Activated CD4-positive, alpha-beta memory T cell treated with anti-CD3 and anti-CD28 coated beads, Interleukin-2, amount 10 ng/mL, durations not matched to agents 7 days and 5 days (primary cell): ENCODE measurements at regions not wholly inside any gene's neighbourhood (a gene's known extent, or its start where the extent isn't known, plus 50 kb on each side); places are given as distances from the start of the nearest gene placed in this dataset.

ENCODE experiments used
- CTCF ChIA-PET: fragments of 350-600 bp; sonication (Branson Sonifier 250); formaldehyde crosslinking; loops from one replicate; lab custom pipeline; 2021; ENCODE audit warnings: antibody characterized with exemption, inconsistent platforms; lab: Charles Lee
- POLR2A ChIA-PET: fragments of 350-600 bp; sonication (Branson Sonifier 250); formaldehyde crosslinking; loops from one replicate; lab custom pipeline; 2021; ENCODE audit warnings: antibody characterized with exemption; lab: Charles Lee
- DNase-seq: peaks from one replicate; pipeline ENCODE4 v3.0.0-alpha.2; 2020
- H3K27ac Mint-ChIP-seq: one replicate; pipeline ENCODE4 v1.8.0; 2021; ENCODE audit warnings: mild to moderate bottlenecking, mixed read lengths
- H3K27me3 Mint-ChIP-seq: one replicate; pipeline ENCODE4 v1.8.0; 2021; ENCODE audit warnings: mixed read lengths
- H3K36me3 Mint-ChIP-seq: one replicate; pipeline ENCODE4 v1.8.0; 2021; ENCODE audit warnings: low read depth, mixed read lengths
- H3K4me1 Mint-ChIP-seq: one replicate; pipeline ENCODE4 v1.8.0; 2021; ENCODE audit warnings: mixed read lengths
- H3K4me3 Mint-ChIP-seq: one replicate; pipeline ENCODE4 v1.8.0; 2021; ENCODE audit warnings: mild to moderate bottlenecking, mixed read lengths
- H3K9me3 Mint-ChIP-seq: one replicate; pipeline ENCODE4 v1.8.0; 2021; ENCODE audit warnings: mixed read lengths

DNA sequence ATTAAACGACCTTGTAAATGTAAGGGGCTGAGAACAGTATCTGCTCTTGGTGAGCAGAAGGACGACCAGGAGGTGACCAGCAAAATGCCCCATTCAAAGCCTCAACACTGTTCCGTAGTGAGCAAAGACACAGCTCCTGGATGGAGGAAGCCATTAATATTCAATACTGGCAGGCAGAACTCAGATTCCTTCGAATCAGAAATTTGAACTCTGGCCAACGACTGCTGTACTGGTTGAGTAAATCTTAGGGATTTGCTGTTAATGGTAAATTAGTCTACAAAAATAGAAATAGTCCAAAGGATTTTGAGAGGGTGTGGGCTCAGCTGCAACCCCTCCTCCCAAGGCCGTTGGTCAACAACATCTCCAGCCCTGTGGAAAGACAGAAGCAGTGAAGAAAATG lies 130.5 kb upstream of the PFKP start:
- Mint-ChIP-seq H3K4me1 (no peaks in the 10 kb centered on the region), H3K27ac (no peak overlapping the region), H3K27me3 (peaks cover 42% of the 10 kb centered on the region), H3K4me3 (no peak overlapping the region), H3K9me3 (no peaks in the 10 kb centered on the region), H3K36me3 (no peaks in the 10 kb centered on the region)
- ChIA-PET CTCF (interaction anchor here (1.4 kb wide), 1 partner anchor 9 kb away, joined by 5 read pairs; no protein-coding TSS in a partner anchor), POLR2A (no interaction called here)
- DNase-seq, result no peak

DNA sequence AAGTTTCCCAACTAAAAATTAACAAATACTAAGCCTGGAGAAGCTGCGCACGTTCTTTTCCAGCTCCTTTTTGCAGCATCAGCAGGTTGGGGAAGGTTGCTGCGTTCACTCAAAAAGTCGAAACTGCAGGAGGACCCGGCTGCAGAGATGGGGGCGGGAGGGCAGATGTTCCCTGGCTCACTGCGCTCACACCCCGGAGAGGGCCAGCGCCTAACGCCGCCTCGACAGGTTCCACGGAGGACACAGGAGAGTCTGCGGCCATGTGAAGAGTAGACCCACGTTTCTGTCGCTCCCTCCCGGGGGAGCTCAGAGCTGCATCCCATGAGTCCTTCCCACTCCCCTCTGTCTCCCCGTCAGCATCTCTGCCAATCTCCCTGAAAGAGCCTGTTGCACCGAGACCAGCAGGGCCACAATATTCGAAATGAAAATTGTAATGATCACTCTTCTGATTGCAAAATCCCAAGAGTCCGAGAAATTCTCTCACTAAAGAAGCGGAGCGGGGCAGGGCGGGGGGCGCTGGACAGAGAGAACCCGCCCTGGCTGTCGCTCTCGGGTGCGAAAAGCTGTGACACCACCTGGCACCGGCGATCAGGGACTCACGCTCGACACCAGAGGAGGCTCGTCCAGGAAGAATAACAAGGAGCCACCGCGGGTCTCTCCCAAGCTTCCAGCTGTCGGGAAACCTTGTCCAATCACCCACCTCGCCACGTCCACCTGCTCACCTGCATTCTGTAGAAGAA lies 131.5 kb upstream of the PFKP start:
- H3K4me1 Mint-ChIP-seq, result no peaks in the 10 kb centered on the region
- DNase-seq, result no peak
- H3K9me3 Mint-ChIP-seq, result no peaks in the 10 kb centered on the region
- CTCF ChIA-PET, result no interaction called here
- H3K27me3 Mint-ChIP-seq, result peaks cover 33% of the 10 kb centered on the region
- POLR2A ChIA-PET, result no interaction called here
- H3K36me3 Mint-ChIP-seq, result no peaks in the 10 kb centered on the region
- H3K4me3 Mint-ChIP-seq, result no peak overlapping the region
- H3K27ac Mint-ChIP-seq, result no peak overlapping the region

GRCh38 chr10:2933924-2934323 lies 133.4 kb upstream of the PFKP start:
- no peaks in the 10 kb centered on the region for H3K4me1 Mint-ChIP-seq
- no peak overlapping the region for H3K4me3 Mint-ChIP-seq
- no peaks in the 10 kb centered on the region for H3K36me3 Mint-ChIP-seq
- H3K27me3 Mint-ChIP-seq, result peaks cover 30% of the 10 kb centered on the region
- H3K27ac Mint-ChIP-seq, result no peak overlapping the region
- no peak for DNase-seq
- no peaks in the 10 kb centered on the region for H3K9me3 Mint-ChIP-seq
- POLR2A ChIA-PET, result no interaction called here
- CTCF ChIA-PET, result no interaction called here

- ChIA-PET CTCF (no interaction called here), POLR2A (no interaction called here)
- Mint-ChIP-seq H3K27ac (no peak overlapping the region), H3K27me3 (peaks cover 26% of the 10 kb centered on the region), H3K4me1 (no peaks in the 10 kb centered on the region), H3K9me3 (no peaks in the 10 kb centered on the region), H3K36me3 (no peaks in the 10 kb centered on the region), H3K4me3 (no peak overlapping the region)
- no peak for DNase-seq
Measured at GRCh38 chr10:2933519-2933918, 133.8 kb upstream of the PFKP start.

DNA sequence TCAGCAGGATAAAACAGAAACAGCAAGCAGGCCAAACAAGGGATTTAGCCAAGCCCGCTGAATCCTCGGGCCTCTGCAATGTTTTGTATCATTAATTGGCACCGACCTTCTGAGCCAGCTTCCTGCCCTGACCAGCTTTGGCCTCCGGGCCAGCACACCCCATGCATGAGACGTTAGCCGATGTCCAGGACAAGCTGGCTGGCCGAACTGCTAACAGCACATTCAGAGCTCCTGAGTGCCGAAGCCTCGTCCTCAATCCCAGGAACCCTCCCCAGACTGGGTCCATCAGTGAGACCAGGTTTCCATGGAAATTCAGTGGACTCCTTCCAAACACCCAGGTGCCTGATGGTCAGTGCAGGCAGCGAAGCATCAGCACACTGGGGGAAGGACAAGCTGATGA lies 134.3 kb upstream of the PFKP start:
- no peaks in the 10 kb centered on the region for H3K4me1 Mint-ChIP-seq
- no peak for DNase-seq
- no peaks in the 10 kb centered on the region for H3K36me3 Mint-ChIP-seq
- peaks cover 29% of the 10 kb centered on the region for H3K27me3 Mint-ChIP-seq
- no peak overlapping the region for H3K27ac Mint-ChIP-seq
- no peaks in the 10 kb centered on the region for H3K9me3 Mint-ChIP-seq
- H3K4me3 Mint-ChIP-seq, result no peak overlapping the region
- ChIA-PET CTCF (no interaction called here), POLR2A (no interaction called here)

DNA sequence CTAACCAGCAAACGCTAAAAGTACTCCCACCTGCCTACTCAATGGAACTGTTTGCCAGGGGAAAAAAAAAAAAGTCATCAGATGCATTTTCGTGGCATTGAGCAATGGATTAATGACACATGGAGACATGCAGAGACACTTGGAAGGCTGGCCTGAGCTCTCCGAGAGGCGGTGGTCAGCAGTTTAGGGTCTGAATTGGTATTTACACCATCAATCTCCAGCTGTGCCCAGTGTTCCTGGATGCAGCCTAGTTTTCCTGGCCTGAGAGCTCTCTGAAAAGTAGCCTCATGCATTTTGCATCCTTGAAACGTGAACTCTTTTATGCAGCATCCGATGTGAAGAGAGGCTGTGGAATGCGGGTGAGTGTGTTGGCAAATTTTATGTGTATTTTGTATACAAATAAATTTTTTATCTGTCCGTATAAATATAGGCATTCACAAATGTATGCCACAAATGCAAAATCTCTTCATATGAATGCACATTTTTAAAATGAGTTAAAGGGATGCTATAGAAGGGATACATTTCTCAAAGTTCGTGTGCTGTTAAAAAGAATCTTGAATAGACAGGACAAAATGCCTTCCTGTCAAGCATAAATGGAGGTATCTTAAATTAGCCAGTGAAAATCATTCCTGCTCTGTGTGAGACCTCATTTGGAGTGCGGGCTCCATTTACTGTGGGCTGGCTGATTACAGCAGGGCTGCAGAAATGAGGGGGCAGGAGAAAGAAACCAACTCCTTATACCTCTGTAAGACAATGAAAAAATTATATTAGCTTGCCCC lies 137.7 kb upstream of the PFKP start:
- POLR2A ChIA-PET, result no interaction called here
- Mint-ChIP-seq H3K9me3 (no peaks in the 10 kb centered on the region), H3K36me3 (no peaks in the 10 kb centered on the region), H3K27ac (no peak overlapping the region), H3K4me3 (no peak overlapping the region), H3K4me1 (peaks cover 5% of the 10 kb centered on the region), H3K27me3 (peaks cover 23% of the 10 kb centered on the region)
- no peak for DNase-seq
- CTCF ChIA-PET, result interaction anchor here (1.1 to 2.4 kb wide), 4 partner anchors 18 to 135 kb away, joined by 3 to 18 read pairs (median 5); no protein-coding TSS in a partner anchor

DNA sequence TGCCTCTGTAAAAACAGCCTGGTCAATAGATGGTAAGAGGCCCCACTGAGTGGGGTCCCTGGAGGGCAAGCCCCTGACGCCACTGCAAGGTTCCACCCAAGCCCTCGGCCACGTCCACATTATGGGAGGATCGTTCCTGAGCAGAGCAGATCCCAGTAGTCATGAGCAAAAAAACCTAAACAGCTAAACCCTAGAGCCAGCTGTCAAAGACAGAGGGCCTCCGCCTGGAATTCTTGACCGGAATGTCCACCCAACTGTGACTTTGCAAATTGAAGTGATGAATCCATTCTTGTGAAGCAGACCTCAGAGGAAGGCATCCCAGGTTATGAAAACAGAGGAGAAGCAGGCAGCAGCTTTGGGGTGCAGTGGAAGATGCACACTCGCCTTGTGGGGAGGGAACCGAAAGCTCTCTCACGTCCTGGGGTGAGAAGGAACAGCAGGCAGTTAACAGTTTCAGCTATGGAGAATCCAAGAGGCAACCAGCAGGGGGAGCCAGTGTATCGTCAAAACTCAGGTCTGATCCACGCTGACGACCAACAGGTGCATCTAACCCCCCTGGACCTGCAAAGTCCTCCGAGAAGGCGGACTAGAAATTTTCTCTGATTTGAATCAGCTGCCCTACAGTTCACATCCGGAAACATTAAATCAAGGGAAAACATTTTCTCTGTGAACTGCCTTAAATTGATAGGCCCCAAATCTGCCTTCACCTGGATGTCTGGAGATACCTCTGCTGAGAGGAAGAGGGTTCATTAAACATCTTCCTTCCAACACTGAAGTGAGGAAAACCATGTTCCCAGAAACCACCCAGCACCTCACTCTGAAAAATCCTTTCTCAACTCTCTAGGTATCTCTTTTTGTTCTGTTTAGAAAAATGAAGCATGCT lies 139.1 kb upstream of the PFKP start:
- Mint-ChIP-seq H3K27me3 (peaks cover 22% of the 10 kb centered on the region), H3K4me3 (no peak overlapping the region), H3K4me1 (peaks cover 7% of the 10 kb centered on the region), H3K9me3 (no peaks in the 10 kb centered on the region), H3K27ac (no peak overlapping the region), H3K36me3 (no peaks in the 10 kb centered on the region)
- CTCF ChIA-PET, result interaction anchor here (0.7 to 2.4 kb wide), 12 partner anchors 9 to 245 kb away, joined by 3 to 18 read pairs (median 4); partner anchors contain the start of gene PITRM1
- peak; percentile 75 for DNase-seq
- POLR2A ChIA-PET, result no interaction called here

DNA sequence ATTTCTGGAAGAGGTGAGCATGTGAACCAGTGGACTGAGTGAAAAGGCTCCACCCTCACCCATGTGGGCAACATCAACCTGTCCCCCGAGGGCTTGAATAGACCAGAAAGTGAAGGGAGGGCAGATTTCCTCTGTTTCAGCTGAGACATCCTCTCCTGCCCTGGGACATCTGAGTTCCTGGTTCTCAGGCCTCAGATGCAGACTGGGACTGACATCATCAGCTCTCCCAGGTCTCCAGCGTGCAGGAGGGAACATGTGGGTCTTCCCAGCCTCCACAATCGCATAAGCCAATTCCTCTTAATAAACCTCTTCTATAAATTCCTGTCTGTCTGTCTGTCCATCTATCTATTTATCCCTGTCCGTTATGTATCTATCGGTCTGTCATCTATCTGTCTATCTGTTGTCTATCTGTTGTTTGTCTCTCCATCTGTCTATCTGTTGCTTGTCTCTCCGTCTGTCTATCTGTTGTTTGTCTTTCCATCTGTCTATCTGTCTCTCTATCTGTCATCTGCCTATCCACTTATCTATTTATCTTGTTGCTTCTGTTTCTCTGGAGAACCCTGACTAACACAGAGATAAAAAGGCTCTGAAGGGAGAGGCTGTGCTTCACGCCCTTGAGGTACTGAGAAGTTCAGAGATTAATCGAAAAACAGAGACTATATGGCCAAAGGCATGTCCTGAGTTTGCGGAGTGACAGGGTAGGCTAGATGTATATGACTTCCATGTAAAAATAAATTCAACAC lies 140.3 kb upstream of the PFKP start:
- no peak for DNase-seq
- POLR2A ChIA-PET, result no interaction called here
- H3K4me3 Mint-ChIP-seq, result no peak overlapping the region
- peaks cover 21% of the 10 kb centered on the region for H3K27me3 Mint-ChIP-seq
- CTCF ChIA-PET, result interaction anchor here (1.5 to 1.6 kb wide), 2 partner anchors 116 to 117 kb away, joined by 3 to 12 read pairs; no protein-coding TSS in a partner anchor
- peaks cover 9% of the 10 kb centered on the region for H3K4me1 Mint-ChIP-seq
- no peaks in the 10 kb centered on the region for H3K9me3 Mint-ChIP-seq
- no peaks in the 10 kb centered on the region for H3K36me3 Mint-ChIP-seq
- no peak overlapping the region for H3K27ac Mint-ChIP-seq

DNA sequence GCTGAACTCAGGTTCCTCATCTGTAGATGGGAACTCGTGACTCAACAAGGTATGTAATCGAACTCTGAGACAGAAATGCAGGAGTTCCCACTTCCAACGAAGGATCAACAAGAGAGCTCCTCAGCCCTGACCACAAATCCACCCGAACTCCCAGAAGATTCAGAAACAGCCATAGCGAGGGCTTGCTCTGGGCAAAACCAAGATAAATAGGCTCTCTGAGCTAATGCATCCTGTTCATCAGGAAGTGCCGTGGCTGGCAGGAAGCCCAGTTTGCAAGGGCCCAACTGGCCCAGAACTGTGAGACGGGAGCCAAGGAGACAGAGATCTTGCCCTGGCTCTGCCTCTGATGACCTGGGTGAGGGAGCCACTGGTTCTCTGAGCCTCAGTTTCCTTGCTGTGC lies 141.7 kb upstream of the PFKP start:
- H3K36me3 Mint-ChIP-seq, result no peaks in the 10 kb centered on the region

DNA sequence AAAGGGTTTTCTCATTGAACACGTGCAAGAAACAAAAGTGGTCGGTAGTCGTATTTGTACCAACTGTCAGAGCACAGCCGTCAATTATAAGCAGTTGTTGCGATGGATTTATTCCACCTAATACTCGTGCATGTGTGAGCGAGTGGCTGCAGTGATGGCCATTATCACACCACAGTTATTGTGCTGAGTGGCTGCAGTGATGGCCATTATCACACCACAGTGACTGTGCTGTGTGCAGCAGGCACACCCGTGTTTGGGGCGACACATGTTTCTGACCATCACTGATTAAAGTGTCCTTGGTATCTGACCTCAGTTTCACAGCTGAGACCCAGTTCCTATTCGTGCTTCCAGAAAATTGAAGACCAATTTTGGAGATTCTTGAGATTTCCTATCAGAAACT lies 142.9 kb upstream of the PFKP start:
- H3K36me3 Mint-ChIP-seq, result no peaks in the 10 kb centered on the region
- H3K9me3 Mint-ChIP-seq, result no peaks in the 10 kb centered on the region
- H3K27ac Mint-ChIP-seq, result no peak overlapping the region
- no peak overlapping the region for H3K4me3 Mint-ChIP-seq
- CTCF ChIA-PET, result no interaction called here
- POLR2A ChIA-PET, result no interaction called here
- H3K27me3 Mint-ChIP-seq, result peaks cover 26% of the 10 kb centered on the region
- no peak for DNase-seq
- peaks cover 9% of the 10 kb centered on the region for H3K4me1 Mint-ChIP-seq

More for the DNA sequence above, 141.7 kb upstream of the PFKP start:
- Mint-ChIP-seq H3K27me3 (peaks cover 28% of the 10 kb centered on the region), H3K9me3 (no peaks in the 10 kb centered on the region), H3K27ac (no peak overlapping the region), H3K4me1 (peaks cover 9% of the 10 kb centered on the region), H3K4me3 (no peak overlapping the region)
- CTCF ChIA-PET, result interaction anchor here (1.2 to 1.6 kb wide), 2 partner anchors 117 to 118 kb away, joined by 3 read pairs; no protein-coding TSS in a partner anchor
- no peak for DNase-seq
- POLR2A ChIA-PET, result no interaction called here

DNA sequence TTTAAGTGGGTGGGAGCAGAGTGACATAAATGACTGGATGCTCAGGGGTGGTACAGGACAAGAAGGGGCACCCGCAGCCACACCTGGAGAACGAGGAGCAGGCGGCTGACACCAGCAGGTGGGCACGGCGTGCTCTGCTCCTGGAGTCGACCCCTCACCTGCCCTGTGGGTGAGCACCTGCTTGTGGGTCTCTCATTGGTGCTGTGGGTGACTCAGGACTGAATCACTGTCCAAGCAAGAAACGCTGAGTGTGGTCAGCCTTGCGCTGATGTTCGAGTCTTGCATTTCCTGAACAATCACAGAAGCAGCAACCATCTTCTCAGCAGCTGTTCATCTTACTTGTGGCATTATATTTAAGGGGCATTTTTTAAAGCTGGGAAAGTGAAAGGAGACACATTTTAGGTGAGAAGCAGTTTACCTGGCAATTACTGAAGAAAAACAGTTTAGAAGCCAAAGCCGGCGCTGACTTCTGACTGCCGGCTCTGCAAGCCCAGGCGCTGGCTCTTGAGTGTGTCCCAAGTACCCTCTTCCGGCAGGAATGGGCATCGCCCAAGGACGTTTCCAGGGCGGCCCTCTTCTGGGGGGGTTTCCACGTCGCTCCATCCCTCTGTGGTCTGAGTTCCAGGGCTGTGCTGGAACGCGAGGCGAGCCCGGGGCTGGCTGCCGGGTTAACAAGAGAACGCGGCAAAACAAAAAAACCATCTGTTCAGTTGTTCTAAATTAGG lies 145.2 kb upstream of the PFKP start:
- CTCF ChIA-PET, result interaction anchor here (0.7 kb wide), 1 partner anchor 1493 kb away, joined by 4 read pairs; no protein-coding TSS in a partner anchor
- no peaks in the 10 kb centered on the region for H3K36me3 Mint-ChIP-seq
- DNase-seq, result no peak
- peaks cover 9% of the 10 kb centered on the region for H3K4me1 Mint-ChIP-seq
- peaks cover 23% of the 10 kb centered on the region for H3K27me3 Mint-ChIP-seq
- H3K9me3 Mint-ChIP-seq, result no peaks in the 10 kb centered on the region
- POLR2A ChIA-PET, result no interaction called here
- no peak overlapping the region for H3K27ac Mint-ChIP-seq
- no peak overlapping the region for H3K4me3 Mint-ChIP-seq

- Mint-ChIP-seq H3K27ac (no peak overlapping the region), H3K4me1 (peaks cover 6% of the 10 kb centered on the region), H3K27me3 (peaks cover 22% of the 10 kb centered on the region), H3K4me3 (no peak overlapping the region), H3K36me3 (no peaks in the 10 kb centered on the region), H3K9me3 (no peaks in the 10 kb centered on the region)
- DNase-seq, result no peak
- ChIA-PET CTCF (no interaction called here), POLR2A (no interaction called here)
Measured at GRCh38 chr10:2920637-2921036, 146.7 kb upstream of the PFKP start.
